ENCODE measurements at regions not wholly inside any gene's neighbourhood (a gene's known extent, or its start where the extent isn't known, plus 50 kb on each side); places are given as distances from the start of the nearest gene placed in this dataset.

GRCh38 chr6:147077251-147077650 lies 127.0 kb upstream of the STXBP5 start:
- TF ChIP-seq CTCF (IDR thresholded peaks at IDR 0.05): no peak
- TF ChIP-seq EZH2 (IDR thresholded peaks at IDR 0.05; ENCODE audit: borderline replicate concordance, insufficient read depth, low read depth, low read length, poor library complexity, severe bottlenecking): no peak

Data from B cell (primary cell).